Fibroblast of villous mesenchyme (primary cell): ENCODE measurements at regions not wholly inside any gene's neighbourhood (a gene's known extent, or its start where the extent isn't known, plus 50 kb on each side); places are given as distances from the start of the nearest gene placed in this dataset.

Experiments
- DNase-seq: peaks from one replicate; pipeline ENCODE4 v3.0.0-alpha.2; 2010; ENCODE audit warnings: low read depth
- H3K4me3 ChIP-seq: 2 replicates; pipeline ENCODE4 v1.5.1; 2011; ENCODE audit warnings: low read depth, mild to moderate bottlenecking, low read length
- TF ChIP-seq, protein P1 (sequence below): IDR thresholded peaks from 2 replicates; pipeline ENCODE4 v1.5.1; 2012; ENCODE audit warnings: low read depth, mild to moderate bottlenecking, low read length; ENCODE audit not compliant: insufficient read depth

- TF ChIP-seq, protein P1, sequence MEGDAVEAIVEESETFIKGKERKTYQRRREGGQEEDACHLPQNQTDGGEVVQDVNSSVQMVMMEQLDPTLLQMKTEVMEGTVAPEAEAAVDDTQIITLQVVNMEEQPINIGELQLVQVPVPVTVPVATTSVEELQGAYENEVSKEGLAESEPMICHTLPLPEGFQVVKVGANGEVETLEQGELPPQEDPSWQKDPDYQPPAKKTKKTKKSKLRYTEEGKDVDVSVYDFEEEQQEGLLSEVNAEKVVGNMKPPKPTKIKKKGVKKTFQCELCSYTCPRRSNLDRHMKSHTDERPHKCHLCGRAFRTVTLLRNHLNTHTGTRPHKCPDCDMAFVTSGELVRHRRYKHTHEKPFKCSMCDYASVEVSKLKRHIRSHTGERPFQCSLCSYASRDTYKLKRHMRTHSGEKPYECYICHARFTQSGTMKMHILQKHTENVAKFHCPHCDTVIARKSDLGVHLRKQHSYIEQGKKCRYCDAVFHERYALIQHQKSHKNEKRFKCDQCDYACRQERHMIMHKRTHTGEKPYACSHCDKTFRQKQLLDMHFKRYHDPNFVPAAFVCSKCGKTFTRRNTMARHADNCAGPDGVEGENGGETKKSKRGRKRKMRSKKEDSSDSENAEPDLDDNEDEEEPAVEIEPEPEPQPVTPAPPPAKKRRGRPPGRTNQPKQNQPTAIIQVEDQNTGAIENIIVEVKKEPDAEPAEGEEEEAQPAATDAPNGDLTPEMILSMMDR, result no peak
- H3K4me3 ChIP-seq, result no peak overlapping the region
- DNase-seq, result no peak
These were observed 109.2 kb downstream of the SH3TC2 start for GRCh38 chr5:148953711-148954110.
